Ishikawa (cell line): ENCODE measurements at regions not wholly inside any gene's neighbourhood (a gene's known extent, or its start where the extent isn't known, plus 50 kb on each side); places are given as distances from the start of the nearest gene placed in this dataset.

Experiments used
- CEBPB ChIP-seq: IDR thresholded peaks from 2 replicates; pipeline ENCODE4 v1.6.1; 2012
- CREB1 ChIP-seq: IDR thresholded peaks from 2 replicates; pipeline ENCODE4 v1.6.1; 2012; ENCODE audit warnings: low read depth
- EGR1 ChIP-seq: IDR thresholded peaks from 2 replicates; pipeline ENCODE4 v1.6.1; 2012
- EP300 ChIP-seq: IDR thresholded peaks from 2 replicates; pipeline ENCODE4 v1.6.1; 2012; ENCODE audit warnings: borderline replicate concordance
- FOXM1 ChIP-seq: IDR thresholded peaks from 2 replicates; pipeline ENCODE4 v1.6.1; 2012; ENCODE audit warnings: low read depth, borderline replicate concordance
- NFIC ChIP-seq: IDR thresholded peaks from 2 replicates; pipeline ENCODE4 v1.6.1; 2012
- RAD21 ChIP-seq: IDR thresholded peaks from 2 replicates; pipeline ENCODE4 v1.6.1; 2012; ENCODE audit warnings: low read depth
- TAF1 ChIP-seq: IDR thresholded peaks from 2 replicates; pipeline ENCODE4 v1.6.1; 2012; ENCODE audit warnings: low read depth, mild to moderate bottlenecking
- TCF12 ChIP-seq: IDR thresholded peaks from 2 replicates; pipeline ENCODE4 v1.6.1; 2012; ENCODE audit warnings: low read depth
- TEAD4 ChIP-seq: IDR thresholded peaks from 2 replicates; pipeline ENCODE4 v1.6.1; 2012
- YY1 ChIP-seq: IDR thresholded peaks from 2 replicates; pipeline ENCODE4 v1.6.1; 2012; ENCODE audit warnings: low read depth
- ZBTB7A ChIP-seq: IDR thresholded peaks from 2 replicates; pipeline ENCODE4 v1.6.1; 2012; ENCODE audit warnings: low read depth
- TF ChIP-seq, protein P1 (sequence below): IDR thresholded peaks from 2 replicates; pipeline ENCODE4 v1.6.1; 2012
- TF ChIP-seq, protein P2 (sequence below): IDR thresholded peaks from 2 replicates; pipeline ENCODE4 v1.6.1; 2012; ENCODE audit warnings: low read depth, mild to moderate bottlenecking
- TF ChIP-seq, protein P3 (sequence below): IDR thresholded peaks from 2 replicates; pipeline ENCODE4 v1.6.1; 2012

DNA sequence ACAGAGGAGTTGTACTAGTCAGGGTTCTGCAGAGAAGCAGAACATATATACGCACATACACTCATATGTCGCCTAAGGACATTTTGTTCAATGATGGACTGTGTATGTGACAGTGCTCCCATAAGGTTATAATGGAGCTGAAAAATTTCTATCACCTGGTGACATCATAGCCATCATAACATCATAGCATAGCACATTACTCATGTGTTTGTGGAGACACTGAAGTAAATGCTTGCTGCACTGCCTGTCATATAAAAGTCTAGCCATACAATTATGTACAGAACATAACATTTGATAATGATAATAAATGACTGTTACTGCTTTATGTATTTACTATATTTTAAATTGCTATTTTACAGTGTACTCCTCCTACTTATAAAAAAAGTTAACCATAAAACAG, 83.1 kb downstream of the TSN start:
- TF ChIP-seq TAF1 = no peak
- TF ChIP-seq TEAD4 = no peak
- no peak for TF ChIP-seq EP300
- TF ChIP-seq NFIC = no peak
- TF ChIP-seq, protein P1, sequence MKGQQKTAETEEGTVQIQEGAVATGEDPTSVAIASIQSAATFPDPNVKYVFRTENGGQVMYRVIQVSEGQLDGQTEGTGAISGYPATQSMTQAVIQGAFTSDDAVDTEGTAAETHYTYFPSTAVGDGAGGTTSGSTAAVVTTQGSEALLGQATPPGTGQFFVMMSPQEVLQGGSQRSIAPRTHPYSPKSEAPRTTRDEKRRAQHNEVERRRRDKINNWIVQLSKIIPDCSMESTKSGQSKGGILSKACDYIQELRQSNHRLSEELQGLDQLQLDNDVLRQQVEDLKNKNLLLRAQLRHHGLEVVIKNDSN = no peak
- TF ChIP-seq ZBTB7A = no peak
- TF ChIP-seq TCF12 = no peak
- no peak for TF ChIP-seq CREB1
- no peak for TF ChIP-seq FOXM1
- TF ChIP-seq RAD21 = no peak
- TF ChIP-seq YY1 = no peak
- no peak for TF ChIP-seq CEBPB
- TF ChIP-seq, protein P2, sequence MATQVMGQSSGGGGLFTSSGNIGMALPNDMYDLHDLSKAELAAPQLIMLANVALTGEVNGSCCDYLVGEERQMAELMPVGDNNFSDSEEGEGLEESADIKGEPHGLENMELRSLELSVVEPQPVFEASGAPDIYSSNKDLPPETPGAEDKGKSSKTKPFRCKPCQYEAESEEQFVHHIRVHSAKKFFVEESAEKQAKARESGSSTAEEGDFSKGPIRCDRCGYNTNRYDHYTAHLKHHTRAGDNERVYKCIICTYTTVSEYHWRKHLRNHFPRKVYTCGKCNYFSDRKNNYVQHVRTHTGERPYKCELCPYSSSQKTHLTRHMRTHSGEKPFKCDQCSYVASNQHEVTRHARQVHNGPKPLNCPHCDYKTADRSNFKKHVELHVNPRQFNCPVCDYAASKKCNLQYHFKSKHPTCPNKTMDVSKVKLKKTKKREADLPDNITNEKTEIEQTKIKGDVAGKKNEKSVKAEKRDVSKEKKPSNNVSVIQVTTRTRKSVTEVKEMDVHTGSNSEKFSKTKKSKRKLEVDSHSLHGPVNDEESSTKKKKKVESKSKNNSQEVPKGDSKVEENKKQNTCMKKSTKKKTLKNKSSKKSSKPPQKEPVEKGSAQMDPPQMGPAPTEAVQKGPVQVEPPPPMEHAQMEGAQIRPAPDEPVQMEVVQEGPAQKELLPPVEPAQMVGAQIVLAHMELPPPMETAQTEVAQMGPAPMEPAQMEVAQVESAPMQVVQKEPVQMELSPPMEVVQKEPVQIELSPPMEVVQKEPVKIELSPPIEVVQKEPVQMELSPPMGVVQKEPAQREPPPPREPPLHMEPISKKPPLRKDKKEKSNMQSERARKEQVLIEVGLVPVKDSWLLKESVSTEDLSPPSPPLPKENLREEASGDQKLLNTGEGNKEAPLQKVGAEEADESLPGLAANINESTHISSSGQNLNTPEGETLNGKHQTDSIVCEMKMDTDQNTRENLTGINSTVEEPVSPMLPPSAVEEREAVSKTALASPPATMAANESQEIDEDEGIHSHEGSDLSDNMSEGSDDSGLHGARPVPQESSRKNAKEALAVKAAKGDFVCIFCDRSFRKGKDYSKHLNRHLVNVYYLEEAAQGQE = no peak
- no peak for TF ChIP-seq EGR1
- TF ChIP-seq, protein P3, sequence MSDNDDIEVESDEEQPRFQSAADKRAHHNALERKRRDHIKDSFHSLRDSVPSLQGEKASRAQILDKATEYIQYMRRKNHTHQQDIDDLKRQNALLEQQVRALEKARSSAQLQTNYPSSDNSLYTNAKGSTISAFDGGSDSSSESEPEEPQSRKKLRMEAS = no peak

DNA sequence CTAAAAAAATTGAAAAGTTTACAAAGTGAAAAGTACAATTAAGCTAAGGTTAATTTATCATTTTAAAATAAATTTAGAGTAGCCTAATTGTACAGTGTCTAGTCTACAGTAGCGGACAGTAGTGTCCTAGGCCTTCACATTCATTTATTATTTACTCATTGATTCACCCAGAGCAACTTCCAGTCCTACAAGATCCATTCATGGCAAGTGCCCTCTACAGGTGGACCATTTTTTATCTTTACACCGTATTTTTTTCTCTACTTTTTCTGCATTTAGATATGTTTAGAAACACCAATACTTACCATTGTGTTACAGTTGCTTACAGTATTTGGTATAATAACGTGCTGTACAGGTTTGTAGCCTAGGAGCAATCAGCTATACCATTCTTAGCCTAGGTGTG, 84.1 kb downstream of the TSN start:
- TF ChIP-seq RAD21 (no peak), YY1 (no peak), CEBPB (no peak), TAF1 (no peak), TCF12 (no peak), ZBTB7A (no peak), NFIC (no peak), CREB1 (no peak), TEAD4 (no peak), EGR1 (no peak), FOXM1 (no peak), EP300 (no peak)
- TF ChIP-seq, protein P1 = no peak
- TF ChIP-seq, protein P3 = no peak
- TF ChIP-seq, protein P2 = no peak

DNA sequence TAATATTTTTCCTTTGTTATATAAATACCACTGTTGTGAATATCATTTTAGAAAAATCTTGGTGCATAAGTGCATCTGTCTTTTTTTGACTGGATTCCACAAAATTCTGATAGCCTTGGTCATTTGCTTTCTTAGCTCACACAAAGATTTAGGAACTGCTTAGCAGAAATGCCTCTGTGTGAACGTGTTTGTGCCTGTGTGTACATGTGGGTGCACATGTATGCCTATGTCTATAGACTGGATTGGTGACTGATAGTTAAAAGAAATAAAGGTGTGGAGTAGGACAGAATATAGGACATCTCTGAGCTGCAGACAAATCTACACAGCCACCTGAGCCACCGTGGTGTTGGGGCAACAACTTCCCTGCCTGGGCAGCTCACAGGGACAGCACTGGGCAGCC, 93.8 kb downstream of the TSN start:
- TF ChIP-seq CREB1 (no peak), TCF12 (no peak), RAD21 (no peak), YY1 (no peak), TEAD4 (no peak), ZBTB7A (no peak), CEBPB (no peak)
- TF ChIP-seq, protein P2 = no peak

DNA sequence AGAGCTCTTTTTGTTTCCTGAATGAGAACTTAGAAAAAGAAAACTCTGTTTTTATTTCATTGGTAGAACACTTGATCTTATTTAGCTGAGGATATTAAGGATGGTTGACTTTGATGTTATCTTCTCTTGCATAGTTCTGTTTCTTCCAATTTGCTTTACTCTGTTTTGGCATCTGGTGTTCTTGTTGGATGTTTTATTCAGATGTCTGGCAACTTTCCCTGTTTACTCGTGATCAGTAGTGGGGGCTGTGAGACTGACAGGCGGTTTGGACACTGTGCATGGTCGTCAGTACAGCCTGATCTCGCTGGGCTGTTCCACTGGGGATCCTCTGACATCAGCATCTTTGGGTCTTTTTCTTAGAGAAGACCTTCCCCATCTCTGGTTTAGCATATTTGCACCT, 100.1 kb downstream of the TSN start:
- TF ChIP-seq TAF1 (no peak), CEBPB (no peak)

DNA sequence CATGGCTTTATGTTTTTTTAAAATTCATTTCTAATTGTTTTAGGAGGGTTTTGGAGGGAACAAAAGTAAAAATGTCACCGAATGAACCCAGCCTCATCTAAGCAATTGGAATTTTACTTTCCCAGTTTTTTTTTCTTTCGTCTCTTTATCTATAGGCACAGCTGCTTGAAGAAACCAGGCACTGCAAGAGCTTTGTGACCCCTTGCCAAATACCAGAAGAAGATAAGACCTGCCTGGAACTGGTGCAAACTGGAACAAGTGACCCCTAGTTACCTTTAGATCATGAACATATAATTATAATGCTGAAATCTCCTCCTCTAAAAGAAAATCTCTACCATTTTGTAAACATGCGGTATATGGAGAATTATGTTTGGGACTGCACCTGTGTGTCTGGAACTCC, 100.9 kb downstream of the TSN start:
- TF ChIP-seq YY1 (no peak), RAD21 (no peak), EP300 (no peak), FOXM1 (no peak), NFIC (no peak)
- TF ChIP-seq, protein P3 = no peak
- TF ChIP-seq, protein P2 = no peak
- TF ChIP-seq, protein P1 = no peak
